DOHH2 (cell line): ENCODE measurements at regions not wholly inside any gene's neighbourhood (a gene's known extent, or its start where the extent isn't known, plus 50 kb on each side); places are given as distances from the start of the nearest gene placed in this dataset.

Experiments
- H3F3A ChIP-seq: fragments of 200-600 bp; sonication (generic), shearing (Covaris generic); 2 replicates; pipeline ENCODE4 v1.6.0; 2016; ENCODE audit warnings: antibody characterized with exemption, mild to moderate bottlenecking; ENCODE audit not compliant: control insufficient read depth, insufficient read depth
- H3K27ac ChIP-seq: fragments of 200-600 bp; sonication (generic); 2 replicates; pipeline ENCODE4 v1.5.1; 2014; ENCODE audit warnings: low read depth, mild to moderate bottlenecking, low read length, moderate library complexity
- H3K27me3 ChIP-seq: fragments of 200-600 bp; sonication (generic); 2 replicates; pipeline ENCODE4 v1.6.1; 2014; ENCODE audit warnings: mild to moderate bottlenecking, low read length, mixed read lengths; ENCODE audit not compliant: control insufficient read depth
- H3K36me3 ChIP-seq: fragments of 200-600 bp; sonication (generic); 2 replicates; pipeline ENCODE4 v1.6.1; 2014; ENCODE audit warnings: mild to moderate bottlenecking, low read length, moderate library complexity, mixed read lengths; ENCODE audit not compliant: control insufficient read depth
- H3K4me1 ChIP-seq: fragments of 200-600 bp; sonication (generic); 2 replicates; pipeline ENCODE4 v1.6.1; 2014; ENCODE audit warnings: mild to moderate bottlenecking, low read length, mixed read lengths; ENCODE audit not compliant: control insufficient read depth
- H3K4me2 ChIP-seq: fragments of 200-600 bp; sonication (generic); 2 replicates; pipeline ENCODE4 v1.6.0; 2014; ENCODE audit warnings: mild to moderate bottlenecking, low read length, moderate library complexity
- H3K4me3 ChIP-seq: fragments of 200-600 bp; sonication (generic); 2 replicates; pipeline ENCODE4 v1.5.1; 2014; ENCODE audit warnings: mild to moderate bottlenecking, low read length, mixed read lengths
- H3K79me2 ChIP-seq: fragments of 200-600 bp; sonication (generic); 2 replicates; pipeline ENCODE4 v1.6.1; 2014; ENCODE audit warnings: mild to moderate bottlenecking, low read length, mixed read lengths; ENCODE audit not compliant: control insufficient read depth
- H3K9me2 ChIP-seq: fragments of 200-600 bp; sonication (generic); replicated peaks from 2 replicates; pipeline ENCODE4 v1.6.1; 2014; ENCODE audit warnings: mild to moderate bottlenecking, low read length, mixed read lengths; ENCODE audit not compliant: control insufficient read depth
- H3K9me3 ChIP-seq: fragments of 200-600 bp; sonication (generic); 2 replicates; pipeline ENCODE4 v1.6.1; 2014; ENCODE audit warnings: antibody characterized with exemption, low read length, mixed read lengths; ENCODE audit not compliant: control insufficient read depth, insufficient read depth
- H4K20me1 ChIP-seq: fragments of 200-600 bp; sonication (generic); 2 replicates; pipeline ENCODE4 v1.6.0; 2014; ENCODE audit warnings: low read depth, mild to moderate bottlenecking, antibody characterized with exemption, low read length, moderate library complexity; ENCODE audit not compliant: control insufficient read depth, insufficient read depth
- CTCF ChIP-seq: fragments of 200-600 bp; sonication (generic); IDR thresholded peaks from one replicate; pipeline ENCODE4 v1.5.1; 2014; ENCODE audit warnings: antibody characterized with exemption, mild to moderate bottlenecking, low read depth, low read length; ENCODE audit not compliant: poor library complexity, severe bottlenecking
- EZH2phosphoT487 ChIP-seq: fragments of 200-600 bp; sonication (generic); IDR thresholded peaks from 2 replicates; pipeline ENCODE4 v1.6.1; 2017; ENCODE audit warnings: borderline replicate concordance, mild to moderate bottlenecking, antibody characterized with exemption, low read length, moderate library complexity, mixed read lengths

- no peak overlapping the region for H3K4me2 ChIP-seq
- no peaks in the 10 kb centered on the region for H4K20me1 ChIP-seq
- H3K27ac ChIP-seq, result no peak overlapping the region
- no peaks in the 10 kb centered on the region for H3K36me3 ChIP-seq
- H3K4me1 ChIP-seq, result no peaks in the 10 kb centered on the region
- H3K27me3 ChIP-seq, result no peaks in the 10 kb centered on the region
- H3K9me2 ChIP-seq, result no peaks in the 10 kb centered on the region
- no peak overlapping the region for H3K4me3 ChIP-seq
- H3F3A ChIP-seq, result no peaks in the 10 kb centered on the region
- H3K9me3 ChIP-seq, result no peaks in the 10 kb centered on the region
- TF ChIP-seq CTCF (no peak), EZH2phosphoT487 (no peak)
- no peaks in the 10 kb centered on the region for H3K79me2 ChIP-seq
Observed at GRCh38 chr1:212155219-212155618, 119.7 kb downstream of the DTL start.

GRCh38 chr1:212157252-212157651 lies 121.7 kb downstream of the DTL start:
- no peak overlapping the region for H3K4me2 ChIP-seq
- H3K9me3 ChIP-seq, result no peaks in the 10 kb centered on the region
- no peaks in the 10 kb centered on the region for H3K4me1 ChIP-seq
- no peak overlapping the region for H3K27ac ChIP-seq
- no peaks in the 10 kb centered on the region for H3K27me3 ChIP-seq
- no peaks in the 10 kb centered on the region for H3F3A ChIP-seq
- no peaks in the 10 kb centered on the region for H3K79me2 ChIP-seq
- no peak overlapping the region for H3K4me3 ChIP-seq
- TF ChIP-seq EZH2phosphoT487 (no peak), CTCF (no peak)
- H4K20me1 ChIP-seq, result no peaks in the 10 kb centered on the region
- no peaks in the 10 kb centered on the region for H3K36me3 ChIP-seq
- no peaks in the 10 kb centered on the region for H3K9me2 ChIP-seq

GRCh38 chr1:212158912-212159796 lies 123.6 kb downstream of the DTL start:
- Histone ChIP-seq H3K4me3 (no peak overlapping the region), H3K4me1 (no peaks in the 10 kb centered on the region), H3K79me2 (no peaks in the 10 kb centered on the region), H3K36me3 (no peaks in the 10 kb centered on the region), H3K27me3 (no peaks in the 10 kb centered on the region), H3K4me2 (no peak overlapping the region), H3K27ac (no peak overlapping the region), H3K9me3 (no peaks in the 10 kb centered on the region), H4K20me1 (no peaks in the 10 kb centered on the region), H3F3A (no peaks in the 10 kb centered on the region), H3K9me2 (no peaks in the 10 kb centered on the region)
- TF ChIP-seq EZH2phosphoT487 (no peak), CTCF (no peak)
